ENCODE measurements at regions not wholly inside any gene's neighbourhood (a gene's known extent, or its start where the extent isn't known, plus 50 kb on each side); places are given as distances from the start of the nearest gene placed in this dataset.

GRCh38 chr2:7913974-7914373 is 767.9 kb upstream of the ID2 start:
- no peak for DNase-seq (ENCODE audit: low spot score)
- Histone ChIP-seq H3K27ac (ENCODE audit: low read depth in 1 of 2, low read length in 2 of 2) (no peak overlapping the region), H3K4me3 (ENCODE audit: low read depth in 1 of 3, low read length in 3 of 3) (no peak overlapping the region), H3K36me3 (ENCODE audit: control insufficient read depth in 4 of 4, insufficient read depth in 3 of 4, low read depth in 1 of 4, low read length in 3 of 4) (no peaks in the 10 kb centered on the region), H3K9ac (ENCODE audit: low read depth in 1 of 2, low read length in 2 of 2) (no peak overlapping the region), H3K9me3 (ENCODE audit: control insufficient read depth in 4 of 4, low read length in 3 of 4) (no peaks in the 10 kb centered on the region), H3K4me1 (ENCODE audit: control insufficient read depth in 4 of 4, insufficient read depth in 4 of 4, low read length in 3 of 4) (no peaks in the 10 kb centered on the region), H3K27me3 (ENCODE audit: control insufficient read depth in 4 of 4, insufficient read depth in 4 of 4, low read length in 3 of 4) (no peaks in the 10 kb centered on the region)
- TF ChIP-seq EGR1 (IDR thresholded peaks at IDR 0.05; ENCODE audit: low read depth in 2 of 2) (no peak), ZBTB33 (IDR thresholded peaks at IDR 0.05) (no peak), ATF3 (IDR thresholded peaks at IDR 0.05) (no peak), RXRA (IDR thresholded peaks at IDR 0.05) (no peak), RAD21 (IDR thresholded peaks at IDR 0.05) (no peak), CTCF (IDR thresholded peaks at IDR 0.05; ENCODE audit: low read depth, low read length, missing input control) (no peak), REST (IDR thresholded peaks at IDR 0.05) (no peak), JUND (IDR thresholded peaks at IDR 0.05) (no peak), HNF4G (IDR thresholded peaks at IDR 0.05) (no peak), HNF4A (conservative IDR thresholded peaks at IDR 0.05) (no peak), GABPA (IDR thresholded peaks at IDR 0.05 in 1 of 2, conservative IDR thresholded peaks at IDR 0.05 in 1 of 2) (no peak), NR2F2 (IDR thresholded peaks at IDR 0.05) (no peak), YY1 (IDR thresholded peaks at IDR 0.05) (no peak)
- 79% methylated on average over 10 of the region's 10 CpGs for WGBS

GRCh38 chr2:7915302-7916091 is 766.4 kb upstream of the ID2 start:
- Histone ChIP-seq H3K4me1 (ENCODE audit: control insufficient read depth in 4 of 4, insufficient read depth in 4 of 4, low read length in 3 of 4) (no peaks in the 10 kb centered on the region), H3K27me3 (ENCODE audit: control insufficient read depth in 4 of 4, insufficient read depth in 4 of 4, low read length in 3 of 4) (no peaks in the 10 kb centered on the region), H3K9me3 (ENCODE audit: control insufficient read depth in 4 of 4, low read length in 3 of 4) (no peaks in the 10 kb centered on the region), H3K36me3 (ENCODE audit: control insufficient read depth in 4 of 4, insufficient read depth in 3 of 4, low read depth in 1 of 4, low read length in 3 of 4) (no peaks in the 10 kb centered on the region), H3K9ac (ENCODE audit: low read depth in 1 of 2, low read length in 2 of 2) (no peak overlapping the region), H3K27ac (ENCODE audit: low read depth in 1 of 2, low read length in 2 of 2) (no peak overlapping the region), H3K4me3 (ENCODE audit: low read depth in 1 of 3, low read length in 3 of 3) (no peak overlapping the region)
- DNase-seq (ENCODE audit: low spot score), result no peak
- 88% methylated on average over 14 of the region's 14 CpGs for WGBS
- TF ChIP-seq HNF4A (conservative IDR thresholded peaks at IDR 0.05), result no peak
- TF ChIP-seq RXRA (IDR thresholded peaks at IDR 0.05), result no peak
- no peak for TF ChIP-seq YY1 (IDR thresholded peaks at IDR 0.05)
- no peak for TF ChIP-seq EGR1 (IDR thresholded peaks at IDR 0.05; ENCODE audit: low read depth in 2 of 2)
- no peak for TF ChIP-seq CTCF (IDR thresholded peaks at IDR 0.05; ENCODE audit: low read depth, low read length, missing input control)
- TF ChIP-seq JUND (IDR thresholded peaks at IDR 0.05), result no peak
- no peak for TF ChIP-seq ZBTB33 (IDR thresholded peaks at IDR 0.05)
- TF ChIP-seq TAF1 (conservative IDR thresholded peaks at IDR 0.05), result no peak
- TF ChIP-seq MAX (IDR thresholded peaks at IDR 0.05), result no peak
- no peak for TF ChIP-seq NR2F2 (IDR thresholded peaks at IDR 0.05)
- TF ChIP-seq GABPA (IDR thresholded peaks at IDR 0.05 in 1 of 2, conservative IDR thresholded peaks at IDR 0.05 in 1 of 2), result no peak
